ENCODE measurements at regions not wholly inside any gene's neighbourhood (a gene's known extent, or its start where the extent isn't known, plus 50 kb on each side); places are given as distances from the start of the nearest gene placed in this dataset.

- no peak for TF ChIP-seq POLR2A (IDR thresholded peaks at IDR 0.05; ENCODE audit: low read length)
- no peak for TF ChIP-seq GATA1 (IDR thresholded peaks at IDR 0.05; ENCODE audit: low read depth, low read length)
These were observed 508.9 kb upstream of the JAG1 start for GRCh38 chr20:11182720-11183119.
